ENCODE measurements at regions not wholly inside any gene's neighbourhood (a gene's known extent, or its start where the extent isn't known, plus 50 kb on each side); places are given as distances from the start of the nearest gene placed in this dataset.
"Not testable (repeated sequence)": the region's sequence is repeated elsewhere in the genome, so short reads cannot be mapped to it uniquely, and the experiment has no call there.

GRCh38 chr7:73213076-73213475 is 95.5 kb downstream of the NSUN5 start:
- not testable (repeated sequence) for H3K27ac ChIP-seq (ENCODE audit: low read depth, low read length)

GRCh38 chr7:73205594-73205993 is 103.0 kb downstream of the NSUN5 start:
- not testable (repeated sequence) for H3K27me3 ChIP-seq (ENCODE audit: control insufficient read depth in 5 of 5, insufficient read depth in 4 of 5, low read length in 5 of 5); H3K9me3 ChIP-seq (ENCODE audit: control insufficient read depth in 5 of 5, low read length in 5 of 5)

More at GRCh38 chr7:73213076-73213475, 95.5 kb downstream of the NSUN5 start:
- not testable (repeated sequence) for H3K36me3 ChIP-seq (ENCODE audit: control insufficient read depth in 5 of 5, insufficient read depth in 5 of 5, low read length in 5 of 5); H3K27me3 ChIP-seq (ENCODE audit: control insufficient read depth in 5 of 5, insufficient read depth in 4 of 5, low read length in 5 of 5); H3K9me3 ChIP-seq (ENCODE audit: control insufficient read depth in 5 of 5, low read length in 5 of 5); H3K4me1 ChIP-seq (ENCODE audit: control insufficient read depth in 5 of 5, insufficient read depth in 5 of 5, low read length in 5 of 5); H3K9ac ChIP-seq (ENCODE audit: low read length in 5 of 5); H3K4me3 ChIP-seq (ENCODE audit: low read depth in 1 of 5, low read length in 5 of 5)

DNA sequence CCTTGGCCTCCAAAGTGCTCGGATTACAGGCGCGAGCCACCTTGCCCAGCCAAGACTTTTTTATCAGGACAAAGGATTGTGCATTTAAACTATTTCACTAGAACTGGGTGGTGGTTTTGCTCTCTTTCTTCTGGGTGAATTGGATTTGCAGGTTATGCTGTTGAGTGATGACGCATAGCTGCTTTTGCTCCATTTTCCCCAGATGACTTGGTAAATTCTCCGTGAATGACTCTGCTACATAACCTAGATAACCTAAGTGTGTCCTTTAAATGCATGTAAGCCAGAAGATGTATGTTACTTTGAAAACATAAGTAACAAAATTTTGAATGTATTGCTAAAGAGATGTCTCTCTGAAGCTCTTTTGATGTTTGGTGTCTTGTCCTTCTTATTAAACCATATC is 103.7 kb downstream of the NSUN5 start:
- H3K27ac ChIP-seq (ENCODE audit: low read depth, low read length); H3K36me3 ChIP-seq (ENCODE audit: control insufficient read depth in 5 of 5, insufficient read depth in 5 of 5, low read length in 5 of 5); H3K27me3 ChIP-seq (ENCODE audit: control insufficient read depth in 5 of 5, insufficient read depth in 4 of 5, low read length in 5 of 5); H3K4me3 ChIP-seq (ENCODE audit: low read depth in 1 of 5, low read length in 5 of 5); H3K9me3 ChIP-seq (ENCODE audit: control insufficient read depth in 5 of 5, low read length in 5 of 5); H3K4me1 ChIP-seq (ENCODE audit: control insufficient read depth in 5 of 5, insufficient read depth in 5 of 5, low read length in 5 of 5); H3K9ac ChIP-seq (ENCODE audit: low read length in 5 of 5): not testable (repeated sequence)

More at GRCh38 chr7:73205594-73205993, 103.0 kb downstream of the NSUN5 start:
- not testable (repeated sequence) for H3K4me3 ChIP-seq (ENCODE audit: low read depth in 1 of 5, low read length in 5 of 5); H3K4me1 ChIP-seq (ENCODE audit: control insufficient read depth in 5 of 5, insufficient read depth in 5 of 5, low read length in 5 of 5); H3K36me3 ChIP-seq (ENCODE audit: control insufficient read depth in 5 of 5, insufficient read depth in 5 of 5, low read length in 5 of 5); H3K27ac ChIP-seq (ENCODE audit: low read depth, low read length); H3K9ac ChIP-seq (ENCODE audit: low read length in 5 of 5)

DNA sequence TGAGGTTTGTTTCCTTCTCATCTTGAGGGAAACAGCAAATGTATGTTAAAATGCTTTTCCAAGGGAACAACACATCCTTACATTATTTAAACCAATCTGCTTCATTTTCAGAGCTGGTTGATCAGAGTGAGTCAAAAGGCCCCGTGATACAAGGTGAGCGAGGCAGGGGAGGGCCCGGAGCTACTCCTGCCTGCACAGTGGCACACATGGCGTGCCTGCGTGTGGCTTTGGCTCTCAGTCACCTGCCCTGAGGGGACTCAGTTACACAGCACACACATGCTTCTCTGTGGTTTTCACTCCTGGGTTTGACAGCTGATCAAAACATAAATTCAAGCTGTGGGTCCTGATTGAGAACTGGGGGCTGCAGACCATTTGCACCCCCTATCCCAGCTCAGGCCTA is 105.3 kb downstream of the NSUN5 start:
- H3K9me3 ChIP-seq (ENCODE audit: control insufficient read depth in 5 of 5, low read length in 5 of 5); H3K4me3 ChIP-seq (ENCODE audit: low read depth in 1 of 5, low read length in 5 of 5); H3K27me3 ChIP-seq (ENCODE audit: control insufficient read depth in 5 of 5, insufficient read depth in 4 of 5, low read length in 5 of 5); H3K27ac ChIP-seq (ENCODE audit: low read depth, low read length); H3K4me1 ChIP-seq (ENCODE audit: control insufficient read depth in 5 of 5, insufficient read depth in 5 of 5, low read length in 5 of 5); H3K9ac ChIP-seq (ENCODE audit: low read length in 5 of 5); H3K36me3 ChIP-seq (ENCODE audit: control insufficient read depth in 5 of 5, insufficient read depth in 5 of 5, low read length in 5 of 5): not testable (repeated sequence)

- H3K9me3 ChIP-seq (ENCODE audit: control insufficient read depth in 5 of 5, low read length in 5 of 5); H3K4me3 ChIP-seq (ENCODE audit: low read depth in 1 of 5, low read length in 5 of 5); H3K27me3 ChIP-seq (ENCODE audit: control insufficient read depth in 5 of 5, insufficient read depth in 4 of 5, low read length in 5 of 5); H3K9ac ChIP-seq (ENCODE audit: low read length in 5 of 5); H3K4me1 ChIP-seq (ENCODE audit: control insufficient read depth in 5 of 5, insufficient read depth in 5 of 5, low read length in 5 of 5); H3K27ac ChIP-seq (ENCODE audit: low read depth, low read length); H3K36me3 ChIP-seq (ENCODE audit: control insufficient read depth in 5 of 5, insufficient read depth in 5 of 5, low read length in 5 of 5): not testable (repeated sequence)
These were observed 107.4 kb downstream of the NSUN5 start for GRCh38 chr7:73201264-73201663.

DNA sequence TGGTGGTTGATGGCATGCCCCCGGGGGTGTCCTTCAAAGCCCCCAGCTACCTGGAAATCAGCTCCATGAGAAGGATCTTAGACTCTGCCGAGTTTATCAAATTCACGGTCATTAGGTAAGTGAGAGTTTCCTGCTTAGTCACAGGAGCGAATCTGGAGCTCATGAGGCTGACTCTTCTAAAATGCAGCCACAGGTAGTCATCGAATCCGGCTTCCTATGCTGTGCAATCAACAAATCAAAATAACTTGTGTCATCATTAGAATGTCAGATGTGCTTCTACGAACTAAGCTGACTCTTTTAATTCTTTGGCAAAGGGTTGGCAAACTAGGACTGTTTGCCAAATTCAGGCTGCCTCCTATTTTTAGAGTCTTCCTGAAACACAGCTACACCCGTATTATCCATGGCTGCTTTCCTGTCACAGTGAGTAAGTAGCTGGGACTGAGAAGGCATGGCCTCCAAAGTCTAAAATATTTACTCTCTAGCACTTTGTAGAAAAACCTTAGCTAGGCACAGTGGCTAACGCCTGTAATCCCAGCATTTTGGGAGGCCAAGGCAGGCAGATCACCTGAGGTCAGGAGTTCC is 108.0 kb downstream of the NSUN5 start:
- H3K9me3 ChIP-seq (ENCODE audit: control insufficient read depth in 5 of 5, low read length in 5 of 5); H3K9ac ChIP-seq (ENCODE audit: low read length in 5 of 5); H3K27me3 ChIP-seq (ENCODE audit: control insufficient read depth in 5 of 5, insufficient read depth in 4 of 5, low read length in 5 of 5); H3K27ac ChIP-seq (ENCODE audit: low read depth, low read length); H3K4me1 ChIP-seq (ENCODE audit: control insufficient read depth in 5 of 5, insufficient read depth in 5 of 5, low read length in 5 of 5); H3K36me3 ChIP-seq (ENCODE audit: control insufficient read depth in 5 of 5, insufficient read depth in 5 of 5, low read length in 5 of 5); H3K4me3 ChIP-seq (ENCODE audit: low read depth in 1 of 5, low read length in 5 of 5): not testable (repeated sequence)

- H3K9me3 ChIP-seq (ENCODE audit: control insufficient read depth in 5 of 5, low read length in 5 of 5); H3K27ac ChIP-seq (ENCODE audit: low read depth, low read length); H3K27me3 ChIP-seq (ENCODE audit: control insufficient read depth in 5 of 5, insufficient read depth in 4 of 5, low read length in 5 of 5); H3K9ac ChIP-seq (ENCODE audit: low read length in 5 of 5); H3K36me3 ChIP-seq (ENCODE audit: control insufficient read depth in 5 of 5, insufficient read depth in 5 of 5, low read length in 5 of 5); H3K4me1 ChIP-seq (ENCODE audit: control insufficient read depth in 5 of 5, insufficient read depth in 5 of 5, low read length in 5 of 5); H3K4me3 ChIP-seq (ENCODE audit: low read depth in 1 of 5, low read length in 5 of 5): not testable (repeated sequence)
These were observed 108.2 kb upstream of the SPDYE9 start for GRCh38 chr7:73193991-73194390.

GRCh38 chr7:73190483-73191155 is 104.8 kb upstream of the SPDYE9 start:
- H3K27ac ChIP-seq (ENCODE audit: low read depth, low read length); H3K27me3 ChIP-seq (ENCODE audit: control insufficient read depth in 5 of 5, insufficient read depth in 4 of 5, low read length in 5 of 5); H3K4me1 ChIP-seq (ENCODE audit: control insufficient read depth in 5 of 5, insufficient read depth in 5 of 5, low read length in 5 of 5); H3K9me3 ChIP-seq (ENCODE audit: control insufficient read depth in 5 of 5, low read length in 5 of 5); H3K4me3 ChIP-seq (ENCODE audit: low read depth in 1 of 5, low read length in 5 of 5); H3K36me3 ChIP-seq (ENCODE audit: control insufficient read depth in 5 of 5, insufficient read depth in 5 of 5, low read length in 5 of 5); H3K9ac ChIP-seq (ENCODE audit: low read length in 5 of 5): not testable (repeated sequence)

GRCh38 chr7:73188287-73188686 is 102.4 kb upstream of the SPDYE9 start:
- H3K27ac ChIP-seq (ENCODE audit: low read depth, low read length); H3K4me1 ChIP-seq (ENCODE audit: control insufficient read depth in 5 of 5, insufficient read depth in 5 of 5, low read length in 5 of 5); H3K27me3 ChIP-seq (ENCODE audit: control insufficient read depth in 5 of 5, insufficient read depth in 4 of 5, low read length in 5 of 5); H3K9me3 ChIP-seq (ENCODE audit: control insufficient read depth in 5 of 5, low read length in 5 of 5); H3K4me3 ChIP-seq (ENCODE audit: low read depth in 1 of 5, low read length in 5 of 5); H3K9ac ChIP-seq (ENCODE audit: low read length in 5 of 5); H3K36me3 ChIP-seq (ENCODE audit: control insufficient read depth in 5 of 5, insufficient read depth in 5 of 5, low read length in 5 of 5): not testable (repeated sequence)

DNA sequence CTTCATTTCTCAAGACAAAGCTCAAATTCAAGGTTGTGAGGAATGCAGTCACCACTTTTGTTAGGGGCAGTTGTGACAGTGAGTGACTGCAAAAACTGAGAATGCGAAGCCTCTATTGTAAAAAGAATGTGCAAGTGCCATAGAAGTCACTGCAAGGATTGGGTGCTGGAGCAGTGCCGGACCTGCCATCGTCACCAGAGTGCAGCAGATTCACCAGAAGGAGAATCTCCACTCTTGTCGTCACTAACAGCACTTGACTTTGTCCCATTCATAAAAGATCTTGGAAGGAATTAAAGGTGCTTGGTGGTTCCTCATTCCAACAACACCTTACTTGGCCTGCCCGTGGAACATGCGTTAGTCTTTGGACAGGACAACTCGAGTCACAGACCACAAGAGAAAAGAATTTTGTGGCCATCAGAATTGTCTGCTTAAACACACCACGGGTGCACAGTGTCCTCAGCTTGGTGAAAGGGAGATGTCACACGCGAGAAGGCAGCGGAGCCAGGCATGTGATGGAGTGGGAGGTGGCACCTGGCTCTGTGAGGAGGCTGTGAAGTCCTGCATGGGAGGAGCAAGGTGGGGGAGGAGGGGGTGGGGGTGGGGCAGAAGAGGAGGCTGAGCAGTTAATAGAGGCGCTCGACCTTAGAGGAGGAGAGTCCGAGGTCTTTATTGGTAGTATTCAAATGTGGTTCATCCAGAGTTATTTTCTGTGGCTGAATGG is 100.9 kb upstream of the SPDYE9 start:
- not testable (repeated sequence) for H3K4me3 ChIP-seq (ENCODE audit: low read depth in 1 of 5, low read length in 5 of 5); H3K27ac ChIP-seq (ENCODE audit: low read depth, low read length); H3K9ac ChIP-seq (ENCODE audit: low read length in 5 of 5); H3K27me3 ChIP-seq (ENCODE audit: control insufficient read depth in 5 of 5, insufficient read depth in 4 of 5, low read length in 5 of 5); H3K4me1 ChIP-seq (ENCODE audit: control insufficient read depth in 5 of 5, insufficient read depth in 5 of 5, low read length in 5 of 5); H3K9me3 ChIP-seq (ENCODE audit: control insufficient read depth in 5 of 5, low read length in 5 of 5); H3K36me3 ChIP-seq (ENCODE audit: control insufficient read depth in 5 of 5, insufficient read depth in 5 of 5, low read length in 5 of 5)

Data from subcutaneous abdominal adipose tissue (tissue), 5 donors.